Keratinocyte (primary cell): ENCODE measurements at regions not wholly inside any gene's neighbourhood (a gene's known extent, or its start where the extent isn't known, plus 50 kb on each side); places are given as distances from the start of the nearest gene placed in this dataset.

Source experiments
- DNase-seq: peaks from one replicate; pipeline ENCODE4 v3.0.0-alpha.2; 2011; ENCODE audit warnings: low read depth, missing footprints, low spot score
- FAIRE-seq: peaks from 2 replicates; lab custom pipeline; 2011; peaks lifted over from hg19 to GRCh38; lab: Jason Lieb, UNC
- H2AFZ ChIP-seq: 2 replicates; pipeline ENCODE4 v1.6.0; 2012; ENCODE audit warnings: low read length, control low read depth, inconsistent platforms; ENCODE audit not compliant: control insufficient read depth
- H3K27ac ChIP-seq: 2 replicates; pipeline ENCODE4 v1.5.1; 2011; ENCODE audit warnings: low read length; ENCODE audit not compliant: control insufficient read depth, insufficient read depth
- H3K27me3 ChIP-seq: 3 replicates; pipeline ENCODE4 v1.6.0; 2011; ENCODE audit warnings: low read length; ENCODE audit not compliant: control insufficient read depth, insufficient read depth; ENCODE audit errors: extremely low read depth
- H3K36me3 ChIP-seq, 2 experiments: 2 replicates in 1 of 2; 3 replicates in 1 of 2; pipeline ENCODE4 v1.5.1; 2011; ENCODE audit warnings: low read length in 2 of 2, mild to moderate bottlenecking in 1 of 2; ENCODE audit not compliant: control insufficient read depth in 2 of 2, insufficient read depth in 2 of 2; ENCODE audit errors: extremely low read depth in 1 of 2
- H3K4me1 ChIP-seq: 3 replicates; pipeline ENCODE4 v1.5.1; 2011; ENCODE audit warnings: low read length; ENCODE audit not compliant: control insufficient read depth, insufficient read depth; ENCODE audit errors: extremely low read depth
- H3K4me2 ChIP-seq: 3 replicates; pipeline ENCODE4 v1.6.0; 2011; ENCODE audit warnings: low read depth, low read length; ENCODE audit not compliant: control insufficient read depth, insufficient read depth; ENCODE audit errors: extremely low read depth
- H3K4me3 ChIP-seq, 3 experiments: fragments of 200-600 bp in 1 of 3; sonication (generic) in 1 of 3; 2 replicates in 2 of 3; 3 replicates in 1 of 3; pipeline ENCODE4 v1.5.1; 2011 to 2016; ENCODE audit warnings: low read length in 3 of 3, mild to moderate bottlenecking in 3 of 3, control low read depth in 2 of 3, inconsistent platforms in 1 of 3, low read depth in 1 of 3, mixed read lengths in 1 of 3, mixed run types in 1 of 3, moderate library complexity in 1 of 3; ENCODE audit not compliant: control insufficient read depth in 2 of 3, insufficient read depth in 2 of 3; ENCODE audit errors: extremely low read depth in 1 of 3
- H3K79me2 ChIP-seq: 2 replicates; pipeline ENCODE4 v1.6.0; 2012; ENCODE audit warnings: low read length; ENCODE audit not compliant: control insufficient read depth, insufficient read depth
- H3K9ac ChIP-seq: 3 replicates; pipeline ENCODE4 v1.6.0; 2011; ENCODE audit warnings: low read length; ENCODE audit not compliant: control insufficient read depth, insufficient read depth; ENCODE audit errors: extremely low read depth
- H3K9me1 ChIP-seq: 3 replicates; pipeline ENCODE4 v1.6.0; 2011; ENCODE audit warnings: low read length; ENCODE audit not compliant: control insufficient read depth, insufficient read depth; ENCODE audit errors: extremely low read depth
- H3K9me3 ChIP-seq: 2 replicates; pipeline ENCODE4 v1.5.1; 2012; ENCODE audit warnings: low read depth, low read length; ENCODE audit not compliant: control insufficient read depth
- H4K20me1 ChIP-seq: 3 replicates; pipeline ENCODE4 v1.6.0; 2011; ENCODE audit warnings: low read length; ENCODE audit not compliant: control insufficient read depth, insufficient read depth; ENCODE audit errors: extremely low read depth
- EZH2 ChIP-seq: IDR thresholded peaks from one replicate; pipeline ENCODE4 v1.6.1; 2012; ENCODE audit warnings: inconsistent platforms, mild to moderate bottlenecking, low read length, moderate library complexity
- dilution Hi-C: fragments of 300-500 bp; cut with MboI; formaldehyde crosslinking; loops from one replicate; pipeline ENCODE4 v1.7.0; 2020; ENCODE audit warnings: low sequenced_read_pairs; ENCODE audit not compliant: extremely low pct_ligation_motif_present
- TF ChIP-seq, protein P1 (sequence below), 3 experiments: IDR thresholded peaks in 1 of 3; conservative IDR thresholded peaks in 1 of 3; optimal IDR thresholded peaks in 1 of 3; 2 replicates in 2 of 3; 3 replicates in 1 of 3; pipeline versions ENCODE3 to v1.5.1; 2011; ENCODE audit warnings: low read length in 3 of 3, mild to moderate bottlenecking in 3 of 3, moderate library complexity in 2 of 3, control low read depth in 1 of 3, inconsistent platforms in 1 of 3; ENCODE audit not compliant: insufficient read depth in 2 of 3; ENCODE audit errors: extremely low read depth in 1 of 3

DNA sequence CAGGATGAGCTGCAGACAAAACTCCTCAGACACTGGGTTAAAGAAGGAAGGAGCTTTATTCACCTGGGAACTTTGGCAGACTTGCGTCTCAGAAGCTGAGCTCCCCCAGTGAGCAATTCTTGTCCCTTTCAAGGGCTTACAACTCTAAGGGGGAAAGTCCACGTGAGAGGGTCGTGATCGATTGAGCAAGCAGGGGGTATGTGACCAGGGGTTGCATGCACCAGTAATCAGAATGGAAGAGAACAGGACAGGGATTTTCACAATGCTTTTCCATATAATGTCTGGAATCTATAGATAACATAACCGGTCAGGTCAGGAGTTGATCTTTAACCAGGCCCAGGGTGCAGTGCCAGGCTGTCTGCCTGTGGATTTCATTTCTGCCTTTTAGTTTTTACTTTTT lies 202.8 kb upstream of the MRPS30 start:
- Histone ChIP-seq H2AFZ (no peak overlapping the region), H4K20me1 (no peaks in the 10 kb centered on the region), H3K27ac (no peak overlapping the region), H3K4me2 (no peak overlapping the region), H3K27me3 (no peaks in the 10 kb centered on the region), H3K36me3 (no peaks in the 10 kb centered on the region), H3K9me3 (no peaks in the 10 kb centered on the region), H3K79me2 (no peaks in the 10 kb centered on the region), H3K4me1 (no peaks in the 10 kb centered on the region), H3K9ac (no peak overlapping the region), H3K4me3 (no peak overlapping the region), H3K9me1 (no peaks in the 10 kb centered on the region)
- DNase-seq (no peak), FAIRE-seq (no peak)
- no peak for TF ChIP-seq EZH2
- TF ChIP-seq, protein P1, sequence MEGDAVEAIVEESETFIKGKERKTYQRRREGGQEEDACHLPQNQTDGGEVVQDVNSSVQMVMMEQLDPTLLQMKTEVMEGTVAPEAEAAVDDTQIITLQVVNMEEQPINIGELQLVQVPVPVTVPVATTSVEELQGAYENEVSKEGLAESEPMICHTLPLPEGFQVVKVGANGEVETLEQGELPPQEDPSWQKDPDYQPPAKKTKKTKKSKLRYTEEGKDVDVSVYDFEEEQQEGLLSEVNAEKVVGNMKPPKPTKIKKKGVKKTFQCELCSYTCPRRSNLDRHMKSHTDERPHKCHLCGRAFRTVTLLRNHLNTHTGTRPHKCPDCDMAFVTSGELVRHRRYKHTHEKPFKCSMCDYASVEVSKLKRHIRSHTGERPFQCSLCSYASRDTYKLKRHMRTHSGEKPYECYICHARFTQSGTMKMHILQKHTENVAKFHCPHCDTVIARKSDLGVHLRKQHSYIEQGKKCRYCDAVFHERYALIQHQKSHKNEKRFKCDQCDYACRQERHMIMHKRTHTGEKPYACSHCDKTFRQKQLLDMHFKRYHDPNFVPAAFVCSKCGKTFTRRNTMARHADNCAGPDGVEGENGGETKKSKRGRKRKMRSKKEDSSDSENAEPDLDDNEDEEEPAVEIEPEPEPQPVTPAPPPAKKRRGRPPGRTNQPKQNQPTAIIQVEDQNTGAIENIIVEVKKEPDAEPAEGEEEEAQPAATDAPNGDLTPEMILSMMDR (optimal IDR thresholded peaks at IDR 0.05 in 1 of 3, IDR thresholded peaks at IDR 0.05 in 1 of 3, conservative IDR thresholded peaks at IDR 0.05 in 1 of 3; ENCODE audit: extremely low read depth in 1 of 3, insufficient read depth in 2 of 3, low read length in 3 of 3): no peak
- dilution Hi-C loops: no loop called here

DNA sequence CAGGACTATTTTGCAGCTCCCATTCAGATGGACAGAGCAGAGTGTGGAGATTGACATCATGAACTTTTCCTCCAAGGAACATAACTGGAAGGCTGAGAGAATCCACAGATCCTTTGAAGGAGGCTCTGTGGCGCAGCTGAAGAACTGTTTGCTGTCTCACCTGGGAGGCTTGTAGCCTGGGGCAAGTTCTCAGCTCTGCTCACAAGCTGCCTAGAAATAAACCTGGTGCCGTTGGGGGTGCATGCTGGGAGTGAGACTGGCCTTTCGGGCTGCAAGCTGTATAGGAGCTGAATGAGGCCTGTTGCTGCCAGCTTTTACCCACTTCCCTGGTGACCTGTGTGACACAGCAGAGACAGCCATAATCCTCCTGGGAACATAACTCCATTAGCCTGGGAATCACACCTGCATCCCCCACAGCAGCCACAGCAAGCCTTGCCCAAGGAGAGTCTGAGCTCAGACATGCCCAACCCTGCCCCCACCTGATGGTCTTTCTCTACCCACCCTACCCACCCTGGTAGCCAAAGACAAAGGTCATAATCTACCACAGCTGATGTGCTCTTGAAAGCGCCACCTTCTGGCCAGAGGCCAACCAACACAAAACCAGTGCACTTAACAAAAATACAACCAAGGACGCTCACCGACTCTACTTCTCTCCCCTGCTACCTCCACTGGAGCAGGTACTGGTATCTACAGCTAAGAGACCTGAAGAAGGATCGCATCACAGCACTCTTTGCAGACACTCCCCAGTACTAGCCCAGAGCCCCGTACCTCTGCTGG lies 205.1 kb upstream of the MRPS30 start:
- no peaks in the 10 kb centered on the region for H3K79me2 ChIP-seq
- FAIRE-seq (no peak), DNase-seq (no peak)
- H3K4me1 ChIP-seq: no peaks in the 10 kb centered on the region
- no peak for TF ChIP-seq EZH2
- TF ChIP-seq, protein P1 (optimal IDR thresholded peaks at IDR 0.05 in 1 of 3, IDR thresholded peaks at IDR 0.05 in 1 of 3, conservative IDR thresholded peaks at IDR 0.05 in 1 of 3; ENCODE audit: extremely low read depth in 1 of 3, insufficient read depth in 2 of 3, low read length in 3 of 3): no peak
- H4K20me1 ChIP-seq: no peaks in the 10 kb centered on the region
- no peaks in the 10 kb centered on the region for H3K9me3 ChIP-seq
- dilution Hi-C loops: no loop called here
- H3K36me3 ChIP-seq: no peaks in the 10 kb centered on the region
- no peak overlapping the region for H3K4me2 ChIP-seq
- no peak overlapping the region for H3K9ac ChIP-seq
- no peaks in the 10 kb centered on the region for H3K9me1 ChIP-seq
- no peaks in the 10 kb centered on the region for H3K27me3 ChIP-seq
- no peak overlapping the region for H3K4me3 ChIP-seq
- no peak overlapping the region for H2AFZ ChIP-seq
- no peak overlapping the region for H3K27ac ChIP-seq
